GM10266 (cell line): ENCODE measurements at regions not wholly inside any gene's neighbourhood (a gene's known extent, or its start where the extent isn't known, plus 50 kb on each side); places are given as distances from the start of the nearest gene placed in this dataset.

Experiments used
- DNase-seq: peaks from one replicate; pipeline ENCODE4 v3.0.0; 2012; ENCODE audit errors: extremely low spot score
- TF ChIP-seq, protein P1 (sequence below): IDR thresholded peaks from 2 replicates; pipeline ENCODE4 v1.5.1; 2012; ENCODE audit warnings: mild to moderate bottlenecking, low read depth; ENCODE audit not compliant: control insufficient read depth, insufficient read depth; ENCODE audit errors: missing control alignments

DNA sequence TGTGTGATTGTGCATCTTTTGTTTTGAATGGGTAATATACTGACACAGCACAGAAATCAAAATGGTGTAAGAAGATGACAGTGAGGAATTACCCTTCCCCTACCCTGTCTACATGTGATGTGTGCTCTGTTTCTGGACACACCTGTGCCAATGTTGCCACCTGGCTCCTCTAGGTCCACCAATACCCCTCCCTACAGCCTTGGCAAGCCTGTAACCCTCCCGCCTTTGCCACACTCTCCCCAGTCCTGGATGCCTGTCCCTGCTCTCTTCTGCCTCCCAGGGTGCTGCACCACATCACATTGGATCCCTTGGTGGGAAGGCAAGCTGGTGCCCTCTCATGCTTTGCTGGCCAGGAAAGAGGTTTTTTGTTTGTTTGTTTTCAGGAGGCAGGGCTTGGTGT lies 289.5 kb upstream of the N4BP1 start:
- no peak for DNase-seq
- TF ChIP-seq, protein P1, sequence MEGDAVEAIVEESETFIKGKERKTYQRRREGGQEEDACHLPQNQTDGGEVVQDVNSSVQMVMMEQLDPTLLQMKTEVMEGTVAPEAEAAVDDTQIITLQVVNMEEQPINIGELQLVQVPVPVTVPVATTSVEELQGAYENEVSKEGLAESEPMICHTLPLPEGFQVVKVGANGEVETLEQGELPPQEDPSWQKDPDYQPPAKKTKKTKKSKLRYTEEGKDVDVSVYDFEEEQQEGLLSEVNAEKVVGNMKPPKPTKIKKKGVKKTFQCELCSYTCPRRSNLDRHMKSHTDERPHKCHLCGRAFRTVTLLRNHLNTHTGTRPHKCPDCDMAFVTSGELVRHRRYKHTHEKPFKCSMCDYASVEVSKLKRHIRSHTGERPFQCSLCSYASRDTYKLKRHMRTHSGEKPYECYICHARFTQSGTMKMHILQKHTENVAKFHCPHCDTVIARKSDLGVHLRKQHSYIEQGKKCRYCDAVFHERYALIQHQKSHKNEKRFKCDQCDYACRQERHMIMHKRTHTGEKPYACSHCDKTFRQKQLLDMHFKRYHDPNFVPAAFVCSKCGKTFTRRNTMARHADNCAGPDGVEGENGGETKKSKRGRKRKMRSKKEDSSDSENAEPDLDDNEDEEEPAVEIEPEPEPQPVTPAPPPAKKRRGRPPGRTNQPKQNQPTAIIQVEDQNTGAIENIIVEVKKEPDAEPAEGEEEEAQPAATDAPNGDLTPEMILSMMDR, result no peak

DNA sequence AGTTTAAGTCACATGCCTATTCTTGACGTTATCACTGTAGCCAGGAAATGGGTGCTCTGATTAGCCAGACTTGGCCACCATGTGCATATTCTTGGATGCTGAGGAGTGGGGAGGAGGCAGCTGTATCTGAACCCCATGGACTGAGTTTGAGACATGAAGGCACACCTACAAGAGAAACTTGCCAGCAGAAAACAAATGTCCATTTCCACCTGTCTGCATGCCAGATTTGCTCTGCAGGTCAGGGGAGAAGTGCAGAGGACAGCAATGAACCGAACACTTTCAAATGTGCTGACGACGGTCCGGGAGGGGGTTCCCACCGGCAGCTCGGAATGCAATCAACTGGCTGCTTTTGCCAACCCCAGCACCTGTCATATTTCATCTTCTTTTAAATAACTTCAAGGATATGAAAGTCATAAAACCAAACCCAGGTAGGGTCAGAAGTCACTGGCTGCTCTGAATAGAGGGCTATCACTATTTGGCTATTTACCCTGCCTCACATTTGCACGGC lies 287.8 kb upstream of the N4BP1 start:
- no peak for DNase-seq
- TF ChIP-seq, protein P1, result no peak

DNA sequence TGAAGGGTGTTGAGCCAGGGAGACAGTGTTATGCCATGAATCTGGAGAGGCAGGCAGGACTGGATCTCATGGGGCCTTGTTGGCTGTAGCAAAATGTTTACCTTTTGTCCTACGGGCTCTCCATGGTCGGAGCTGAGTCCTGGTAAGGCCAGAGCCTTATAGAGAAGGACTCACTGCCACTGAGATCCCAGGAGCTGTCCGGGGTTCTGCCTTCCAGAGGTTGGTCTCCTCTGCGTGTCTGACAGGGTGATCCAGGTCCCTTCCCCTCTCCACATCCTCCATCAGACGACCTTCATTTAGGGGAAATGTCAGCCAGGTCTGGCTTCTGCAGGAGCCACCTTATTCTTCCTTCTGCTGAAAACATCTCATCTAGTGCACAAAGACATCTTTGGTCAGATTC lies 285.2 kb upstream of the N4BP1 start:
- no peak for DNase-seq
- TF ChIP-seq, protein P1, result no peak

DNA sequence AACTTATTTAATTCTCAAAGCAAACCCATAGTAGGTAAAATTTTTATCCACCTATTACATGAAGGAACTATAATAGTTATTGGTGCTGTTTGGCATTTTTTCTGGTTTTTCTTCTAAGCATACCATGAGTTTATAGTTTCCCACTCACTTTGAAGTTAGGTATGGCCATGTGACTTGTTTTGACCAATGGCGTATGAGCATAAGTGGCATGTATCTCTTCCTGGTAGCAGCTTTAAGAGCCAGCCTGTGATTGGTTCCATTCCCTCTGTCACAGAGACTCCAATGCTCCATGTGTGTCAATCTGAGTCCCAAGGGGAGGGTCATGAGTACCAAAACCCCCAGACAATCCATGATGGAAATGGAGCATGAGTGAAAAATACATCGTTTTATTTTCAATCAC lies 282.9 kb upstream of the N4BP1 start:
- TF ChIP-seq, protein P1, result no peak
- no peak for DNase-seq

DNA sequence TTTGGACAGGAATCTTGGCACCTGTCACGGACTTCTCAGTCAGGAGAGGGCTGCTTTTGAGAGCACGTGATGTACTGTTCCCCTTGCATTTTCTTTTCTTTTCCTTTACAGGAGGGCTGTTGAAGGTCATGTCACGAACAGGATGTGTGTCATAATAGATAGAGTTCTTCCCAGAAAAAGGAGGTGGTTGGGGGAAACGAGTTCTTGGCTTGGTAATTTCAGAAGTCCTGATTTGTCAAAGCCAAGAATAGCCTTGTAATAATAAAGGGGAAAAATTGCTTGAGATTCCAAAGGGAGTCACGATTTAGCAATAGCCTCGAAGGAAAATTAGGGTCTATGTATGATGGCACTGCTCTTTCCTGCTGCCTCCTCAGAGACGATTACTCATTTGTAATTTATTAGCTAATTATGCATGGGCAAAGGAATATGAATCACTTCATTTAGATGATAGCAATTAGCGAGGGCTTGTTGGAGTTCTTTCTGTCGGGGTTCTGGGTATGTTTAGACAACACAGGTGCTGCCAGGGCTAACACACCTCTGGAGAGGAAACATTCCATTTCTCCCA lies 277.7 kb upstream of the N4BP1 start:
- TF ChIP-seq, protein P1, result no peak
- DNase-seq, result no peak

DNA sequence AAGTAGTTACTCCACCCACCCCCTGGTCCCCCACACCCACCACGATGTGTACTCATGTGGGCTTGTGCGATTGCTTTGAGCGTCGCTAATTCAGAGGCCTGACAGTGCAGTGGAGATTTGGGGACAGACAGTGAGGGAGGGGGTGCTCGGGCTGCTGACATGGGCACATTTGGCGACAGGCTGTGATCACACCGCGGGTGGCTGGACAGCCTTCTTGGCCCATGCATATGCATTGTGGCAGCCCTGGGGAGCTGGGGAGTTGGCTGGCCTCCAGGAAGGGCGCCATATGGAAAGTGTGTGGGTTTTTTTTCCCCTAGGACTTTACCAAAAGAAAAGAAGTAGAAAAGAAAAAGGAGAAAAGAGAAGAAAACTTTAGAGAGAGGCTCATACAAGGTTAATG lies 275.5 kb upstream of the N4BP1 start:
- TF ChIP-seq, protein P1, result no peak
- no peak for DNase-seq

DNA sequence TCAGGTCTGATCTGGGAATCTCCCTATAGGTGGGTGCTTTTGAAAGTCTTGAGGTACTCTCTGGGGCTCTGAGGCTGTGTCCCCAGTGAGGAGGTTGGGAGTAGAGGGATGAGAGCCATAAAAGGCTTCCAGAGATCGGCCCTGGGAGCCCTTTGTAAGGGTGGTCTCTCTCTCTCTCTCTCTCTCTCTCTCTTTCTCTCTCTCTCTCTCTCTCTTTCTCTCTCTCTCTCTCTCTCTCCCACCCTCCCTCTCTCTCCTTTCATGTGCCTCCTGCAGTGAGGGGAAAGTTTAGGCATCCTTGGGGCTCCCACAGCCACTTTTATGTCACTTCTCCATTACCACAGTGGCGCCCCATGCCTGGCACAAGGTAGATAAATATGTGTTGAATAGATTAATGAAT lies 271.3 kb upstream of the N4BP1 start:
- TF ChIP-seq, protein P1, result no peak
- no peak for DNase-seq
